Neural progenitor cell (in vitro differentiated cells): ENCODE measurements at regions not wholly inside any gene's neighbourhood (a gene's known extent, or its start where the extent isn't known, plus 50 kb on each side); places are given as distances from the start of the nearest gene placed in this dataset.

Source experiments
- DNase-seq: peaks from one replicate; pipeline ENCODE4 v3.0.0-alpha.2; 2016; ENCODE audit warnings: low spot score
- H2AFZ ChIP-seq: fragments of 200-600 bp; sonication (generic); replicated peaks from 2 replicates; pipeline ENCODE4 v1.6.1; 2016; ENCODE audit warnings: antibody characterized with exemption
- H3F3A ChIP-seq: fragments of 200-600 bp; sonication (generic); 2 replicates; pipeline ENCODE4 v1.6.1; 2016; ENCODE audit warnings: antibody characterized with exemption, low read depth
- H3K27ac ChIP-seq: fragments of 200-600 bp; sonication (generic); 2 replicates; pipeline ENCODE4 v1.5.1; 2016; ENCODE audit warnings: mild to moderate bottlenecking
- H3K27me3 ChIP-seq: fragments of 200-600 bp; sonication (generic); 2 replicates; pipeline ENCODE4 v1.6.1; 2016; ENCODE audit warnings: mild to moderate bottlenecking, moderate library complexity
- H3K36me3 ChIP-seq: fragments of 200-600 bp; sonication (generic); 2 replicates; pipeline ENCODE4 v1.5.1; 2016
- H3K4me1 ChIP-seq: fragments of 200-600 bp; sonication (generic); 2 replicates; pipeline ENCODE4 v1.6.1; 2016; ENCODE audit warnings: mixed run types
- H3K4me2 ChIP-seq: fragments of 200-600 bp; sonication (generic); 2 replicates; pipeline ENCODE4 v1.6.1; 2016
- H3K4me3 ChIP-seq: fragments of 200-600 bp; sonication (generic); 2 replicates; pipeline ENCODE4 v1.5.1; 2016
- H3K79me2 ChIP-seq: fragments of 200-600 bp; sonication (generic); 2 replicates; pipeline ENCODE4 v1.6.1; 2016; ENCODE audit warnings: low read depth
- H3K9ac ChIP-seq: fragments of 200-600 bp; sonication (generic); 2 replicates; pipeline ENCODE4 v1.6.1; 2016
- H3K9me3 ChIP-seq: fragments of 200-600 bp; sonication (generic); 2 replicates; pipeline ENCODE4 v1.5.1; 2016; ENCODE audit warnings: low read depth
- H4K20me1 ChIP-seq: fragments of 200-600 bp; sonication (generic); 2 replicates; pipeline ENCODE4 v1.6.1; 2016; ENCODE audit warnings: low read depth
- H3K27ac Mint-ChIP-seq: 3 replicates; pipeline ENCODE4 v1.8.0; 2021; ENCODE audit warnings: mixed read lengths
- H3K27me3 Mint-ChIP-seq: 2 replicates; pipeline ENCODE4 v1.8.0; 2022; ENCODE audit warnings: low read depth, mild to moderate bottlenecking, inconsistent platforms, moderate library complexity, mixed read lengths; ENCODE audit not compliant: insufficient read depth
- H3K36me3 Mint-ChIP-seq: 3 replicates; pipeline ENCODE4 v1.8.0; 2021; ENCODE audit warnings: mixed read lengths
- H3K4me1 Mint-ChIP-seq: 3 replicates; pipeline ENCODE4 v1.8.0; 2021; ENCODE audit warnings: mixed read lengths
- H3K4me3 Mint-ChIP-seq: 3 replicates; pipeline ENCODE4 v1.8.0; 2021; ENCODE audit warnings: mild to moderate bottlenecking, moderate library complexity, mixed read lengths
- H3K9me3 Mint-ChIP-seq: 3 replicates; pipeline ENCODE4 v1.8.0; 2020; ENCODE audit warnings: mixed read lengths
- CTCF ChIP-seq: fragments of 200-600 bp; sonication (generic); IDR thresholded peaks from 2 replicates; pipeline ENCODE4 v1.5.1; 2017; ENCODE audit warnings: antibody characterized with exemption, mild to moderate bottlenecking
- EZH2 ChIP-seq: fragments of 200-600 bp; sonication (generic); IDR thresholded peaks from 2 replicates; pipeline ENCODE4 v1.6.1; 2017; ENCODE audit warnings: antibody characterized with exemption, mild to moderate bottlenecking, moderate library complexity
- EZH2phosphoT487 ChIP-seq: fragments of 200-600 bp; sonication (generic); IDR thresholded peaks from 2 replicates; pipeline ENCODE4 v1.6.1; 2017; ENCODE audit warnings: antibody characterized with exemption

GRCh38 chr12:68489273-68489672, 121.4 kb upstream of the RAP1B start:
- Histone ChIP-seq H3K79me2 (no peaks in the 10 kb centered on the region), H2AFZ (no peak overlapping the region), H3K4me1 (no peaks in the 10 kb centered on the region), H3F3A (no peaks in the 10 kb centered on the region), H3K36me3 (no peaks in the 10 kb centered on the region), H3K9ac (no peak overlapping the region), H3K4me3 (no peak overlapping the region), H3K9me3 (no peaks in the 10 kb centered on the region), H4K20me1 (no peaks in the 10 kb centered on the region), H3K4me2 (no peak overlapping the region), H3K27ac (no peak overlapping the region), H3K27me3 (no peaks in the 10 kb centered on the region)
- H3K36me3 Mint-ChIP-seq, result no peaks in the 10 kb centered on the region
- H3K27me3 Mint-ChIP-seq, result no peaks in the 10 kb centered on the region
- no peak for DNase-seq
- H3K4me1 Mint-ChIP-seq, result peaks cover under 1% of the 10 kb centered on the region
- H3K9me3 Mint-ChIP-seq, result no peaks in the 10 kb centered on the region
- H3K27ac Mint-ChIP-seq, result no peak overlapping the region
- TF ChIP-seq CTCF (no peak), EZH2 (no peak), EZH2phosphoT487 (no peak)
- no peak overlapping the region for H3K4me3 Mint-ChIP-seq

GRCh38 chr12:68490476-68490875, 120.2 kb upstream of the RAP1B start:
- no peak overlapping the region for H3K27ac ChIP-seq
- H3K36me3 ChIP-seq, result no peaks in the 10 kb centered on the region
- H3K79me2 ChIP-seq, result no peaks in the 10 kb centered on the region
- H3F3A ChIP-seq, result no peaks in the 10 kb centered on the region
- H3K9me3 ChIP-seq, result no peaks in the 10 kb centered on the region
- no peak overlapping the region for H3K9ac ChIP-seq
- TF ChIP-seq EZH2phosphoT487 (no peak), EZH2 (no peak), CTCF (no peak)
- H3K4me3 ChIP-seq, result no peak overlapping the region
- no peak overlapping the region for H3K4me2 ChIP-seq
- no peaks in the 10 kb centered on the region for H3K4me1 ChIP-seq
- H2AFZ ChIP-seq, result peak overlapping the region; percentile 15
- Mint-ChIP-seq H3K9me3 (no peaks in the 10 kb centered on the region), H3K4me1 (no peaks in the 10 kb centered on the region), H3K4me3 (no peak overlapping the region), H3K27ac (no peak overlapping the region), H3K27me3 (no peaks in the 10 kb centered on the region), H3K36me3 (no peaks in the 10 kb centered on the region)
- no peaks in the 10 kb centered on the region for H4K20me1 ChIP-seq
- DNase-seq, result no peak
- no peaks in the 10 kb centered on the region for H3K27me3 ChIP-seq

- H3K4me2 ChIP-seq, result no peak overlapping the region
- Mint-ChIP-seq H3K4me3 (no peak overlapping the region), H3K36me3 (no peaks in the 10 kb centered on the region), H3K27ac (no peak overlapping the region), H3K9me3 (no peaks in the 10 kb centered on the region), H3K27me3 (no peaks in the 10 kb centered on the region), H3K4me1 (no peaks in the 10 kb centered on the region)
- H3K27ac ChIP-seq, result no peak overlapping the region
- no peak overlapping the region for H2AFZ ChIP-seq
- DNase-seq, result no peak
- no peak for TF ChIP-seq EZH2phosphoT487
- H3K4me3 ChIP-seq, result no peak overlapping the region
- H3F3A ChIP-seq, result no peaks in the 10 kb centered on the region
- H4K20me1 ChIP-seq, result no peaks in the 10 kb centered on the region
- H3K36me3 ChIP-seq, result no peaks in the 10 kb centered on the region
- no peaks in the 10 kb centered on the region for H3K4me1 ChIP-seq
- no peaks in the 10 kb centered on the region for H3K27me3 ChIP-seq
- no peaks in the 10 kb centered on the region for H3K9me3 ChIP-seq
- no peak overlapping the region for H3K9ac ChIP-seq
- H3K79me2 ChIP-seq, result no peaks in the 10 kb centered on the region
These were observed 119.3 kb upstream of the RAP1B start for GRCh38 chr12:68491204-68491960.

- H3K9ac ChIP-seq, result no peak overlapping the region
- no peak for TF ChIP-seq EZH2
- TF ChIP-seq CTCF, result no peak
- TF ChIP-seq EZH2phosphoT487, result no peak
- H3K36me3 ChIP-seq, result no peaks in the 10 kb centered on the region
- Mint-ChIP-seq H3K36me3 (no peaks in the 10 kb centered on the region), H3K9me3 (no peaks in the 10 kb centered on the region), H3K27me3 (peaks cover 4% of the 10 kb centered on the region), H3K4me3 (no peak overlapping the region), H3K27ac (no peak overlapping the region), H3K4me1 (no peaks in the 10 kb centered on the region)
- H3K27ac ChIP-seq, result no peak overlapping the region
- H4K20me1 ChIP-seq, result no peaks in the 10 kb centered on the region
- H3K4me1 ChIP-seq, result no peaks in the 10 kb centered on the region
- no peaks in the 10 kb centered on the region for H3K79me2 ChIP-seq
- H3K9me3 ChIP-seq, result no peaks in the 10 kb centered on the region
- no peaks in the 10 kb centered on the region for H3K27me3 ChIP-seq
- H3K4me2 ChIP-seq, result no peak overlapping the region
- no peak for DNase-seq
- no peak overlapping the region for H2AFZ ChIP-seq
- no peak overlapping the region for H3K4me3 ChIP-seq
- no peaks in the 10 kb centered on the region for H3F3A ChIP-seq
These were observed 115.2 kb upstream of the RAP1B start for GRCh38 chr12:68495336-68496070.
